GM21529 (cell line): ENCODE measurements at regions not wholly inside any gene's neighbourhood (a gene's known extent, or its start where the extent isn't known, plus 50 kb on each side); places are given as distances from the start of the nearest gene placed in this dataset.

Source experiments
- ATAC-seq: cut with Tn5 transposase; IDR thresholded peaks from one replicate; pipeline ENCODE4 v1.9.1; 2021; ENCODE audit not compliant: unreplicated experiment

DNA sequence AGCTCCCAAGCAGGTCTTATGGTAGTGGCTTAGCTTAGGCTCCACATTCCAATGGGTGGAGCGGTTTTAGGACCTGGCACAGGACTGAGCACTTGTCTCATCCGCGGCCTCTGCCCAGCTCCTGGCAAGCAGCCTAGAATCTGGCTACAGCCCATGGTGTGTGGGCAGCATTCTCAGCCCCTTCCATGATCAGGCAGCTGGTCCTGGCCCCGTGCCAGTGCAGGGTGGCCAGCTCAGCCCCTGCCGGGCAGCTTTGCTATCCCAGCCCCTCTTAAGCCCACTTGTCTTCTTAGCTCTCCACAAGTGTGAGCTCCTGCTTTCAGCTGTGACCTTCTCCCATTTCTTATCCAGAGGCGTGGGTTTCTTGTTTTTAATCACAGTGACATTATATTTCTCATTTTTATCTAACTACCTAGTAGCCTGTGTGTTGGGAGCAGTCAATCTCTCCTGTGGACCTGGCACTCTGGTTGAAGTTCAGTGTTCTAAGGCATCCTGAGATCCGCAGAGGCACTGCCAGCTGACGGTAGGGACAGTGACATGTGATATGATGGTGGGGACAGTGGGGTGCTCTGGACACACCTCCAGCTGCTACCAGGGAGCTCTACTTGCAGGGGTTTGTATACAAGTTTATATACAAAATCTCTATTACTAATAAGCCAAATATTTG is 84.5 kb upstream of the PRNP start:
- ATAC-seq = no peak

DNA sequence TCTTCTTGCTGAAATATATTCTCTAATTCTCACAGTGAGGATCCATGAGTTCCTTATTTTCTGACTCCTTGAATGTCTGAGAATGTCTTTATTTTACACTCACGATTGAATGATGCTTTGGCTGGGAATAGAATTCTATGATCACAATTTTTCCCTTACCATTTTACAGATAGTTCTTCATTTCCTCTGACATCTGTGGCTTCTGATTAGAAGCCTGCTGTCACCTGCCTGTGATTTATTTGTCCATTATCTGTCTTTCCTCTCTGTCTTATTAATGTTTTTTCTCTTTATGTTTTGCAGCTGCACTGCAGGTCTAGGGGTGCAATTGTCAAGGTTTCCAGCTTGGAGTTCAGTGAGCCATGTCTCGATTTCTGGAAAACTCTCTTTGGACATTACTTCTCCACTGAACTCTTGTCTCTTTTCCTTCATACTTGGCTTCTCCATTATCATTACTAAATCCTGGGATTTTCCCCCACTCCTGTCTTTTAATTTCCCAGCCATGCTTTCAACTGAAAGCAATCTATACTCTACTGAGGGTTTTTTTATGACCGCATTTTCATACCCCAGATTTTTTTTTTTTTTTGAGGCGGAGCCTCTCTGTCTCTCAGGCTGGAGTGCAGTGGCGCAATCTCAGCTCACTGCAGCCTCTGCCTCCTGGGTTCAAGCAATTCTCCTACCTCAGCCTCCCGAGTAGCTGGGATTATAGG is 85.8 kb upstream of the PRNP start:
- ATAC-seq = no peak

DNA sequence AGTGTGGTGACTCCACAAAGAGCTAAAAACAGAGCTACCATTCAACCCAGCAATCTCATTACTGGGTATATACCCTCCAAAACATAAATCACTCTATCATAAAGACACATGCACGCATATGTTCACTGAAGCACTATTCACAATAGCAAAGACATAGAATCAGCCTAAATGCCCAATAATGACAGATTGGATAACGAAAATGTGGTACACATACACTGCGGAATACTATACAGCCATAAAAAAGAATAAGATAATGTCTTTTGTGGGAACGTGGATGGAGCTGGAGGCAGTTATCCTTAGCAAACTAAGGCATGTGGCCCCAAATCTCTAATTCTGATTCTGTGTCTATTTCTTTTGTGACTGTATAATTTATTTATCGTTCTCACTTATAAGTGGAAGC is 89.0 kb upstream of the PRNP start:
- no peak for ATAC-seq

DNA sequence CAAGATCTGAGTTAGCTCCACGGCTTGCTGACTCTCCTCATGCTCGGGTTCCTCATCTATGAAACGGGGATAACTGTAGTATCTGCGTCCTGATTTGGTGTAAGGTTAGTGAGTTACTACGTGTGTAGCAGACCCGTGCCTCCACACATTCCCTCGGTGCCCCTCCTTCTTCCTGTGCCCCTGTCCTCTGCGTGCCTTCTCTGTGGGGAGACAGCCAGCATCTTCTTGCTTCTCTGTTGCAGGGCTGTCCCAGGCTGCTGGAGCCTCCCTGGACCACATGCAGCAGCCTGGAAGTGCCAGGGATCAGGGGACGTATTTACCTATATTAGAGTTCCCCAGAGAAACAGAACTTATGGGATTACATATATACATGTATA is 93.1 kb upstream of the PRNP start:
- ATAC-seq = no peak

DNA sequence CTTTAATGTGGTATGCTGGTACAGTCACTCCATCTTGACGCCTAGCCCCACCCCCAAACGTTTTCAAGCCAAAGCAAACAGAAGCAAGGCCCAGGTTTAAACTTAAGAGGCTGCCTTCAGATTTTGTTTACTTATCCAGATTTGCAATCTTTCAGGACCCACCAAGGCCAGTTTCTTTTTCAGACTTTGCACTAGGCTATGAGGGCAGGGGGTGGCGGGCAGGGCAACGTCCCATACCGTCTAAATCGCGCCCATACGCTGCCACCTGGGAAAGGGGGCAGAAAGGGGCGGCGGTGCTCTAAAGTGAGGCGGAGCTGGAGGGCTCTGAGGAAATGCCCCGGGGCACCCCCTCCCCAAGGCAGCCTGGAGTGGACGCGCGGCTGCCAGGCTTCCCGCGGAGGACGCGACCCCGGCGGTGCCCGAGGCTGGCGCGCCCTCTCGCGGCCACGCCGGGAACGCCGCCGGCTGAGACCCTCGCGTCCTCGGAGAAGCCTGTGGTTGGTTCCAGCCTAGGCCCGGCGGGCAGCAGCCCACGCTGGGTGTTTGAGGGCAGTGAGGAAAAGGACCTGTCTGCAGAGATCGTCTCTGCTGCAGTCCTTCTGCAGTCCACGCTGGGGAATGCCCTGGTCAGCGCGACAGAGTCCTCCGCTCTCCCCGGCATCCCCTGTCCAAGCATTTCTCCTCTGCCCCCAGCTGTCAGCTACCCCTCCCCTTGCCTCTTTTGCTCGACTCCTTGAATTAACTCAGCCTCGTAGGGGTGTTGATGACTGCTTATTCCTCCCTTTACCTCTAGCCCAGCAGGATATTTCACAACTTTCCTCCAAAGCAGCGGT is 93.7 kb upstream of the PRNP start:
- no peak for ATAC-seq

DNA sequence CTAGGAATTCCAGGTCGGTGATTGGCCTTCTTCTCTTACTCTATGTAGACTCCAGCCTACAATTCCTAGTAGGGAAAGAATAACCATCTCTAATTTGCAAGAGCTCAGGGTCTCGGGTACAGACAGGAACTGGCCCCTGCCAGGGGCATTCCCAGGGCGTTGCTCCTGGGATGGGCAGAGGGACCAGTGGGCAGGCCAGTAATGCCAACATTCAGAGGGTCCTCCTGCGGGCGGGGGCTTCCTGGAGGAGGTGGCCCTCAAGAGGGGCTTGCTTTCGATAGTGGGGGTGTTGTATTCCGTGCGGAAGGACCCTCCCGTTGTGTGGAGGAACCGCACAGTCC is 94.3 kb upstream of the PRNP start:
- no peak for ATAC-seq

DNA sequence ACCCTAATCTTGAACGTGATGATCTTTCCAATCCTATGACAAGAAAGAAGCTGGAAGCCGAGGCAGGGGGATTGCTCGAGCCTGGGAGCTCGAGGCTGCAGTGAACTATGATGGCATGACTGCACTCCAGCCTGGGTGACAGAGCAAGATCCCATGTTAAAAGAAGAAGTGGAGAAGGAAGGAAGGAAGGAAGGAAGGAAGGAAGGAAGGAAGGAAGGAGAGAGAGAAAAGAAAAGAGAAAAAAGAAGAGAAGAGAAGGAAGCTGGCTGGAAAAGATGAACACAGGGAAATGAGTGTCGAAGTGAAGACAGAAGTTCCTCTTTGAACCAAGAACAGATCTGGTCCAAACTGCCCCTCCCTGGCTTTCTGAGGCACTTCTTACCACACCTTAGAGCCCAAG is 100.5 kb upstream of the PRNP start:
- ATAC-seq = no peak

DNA sequence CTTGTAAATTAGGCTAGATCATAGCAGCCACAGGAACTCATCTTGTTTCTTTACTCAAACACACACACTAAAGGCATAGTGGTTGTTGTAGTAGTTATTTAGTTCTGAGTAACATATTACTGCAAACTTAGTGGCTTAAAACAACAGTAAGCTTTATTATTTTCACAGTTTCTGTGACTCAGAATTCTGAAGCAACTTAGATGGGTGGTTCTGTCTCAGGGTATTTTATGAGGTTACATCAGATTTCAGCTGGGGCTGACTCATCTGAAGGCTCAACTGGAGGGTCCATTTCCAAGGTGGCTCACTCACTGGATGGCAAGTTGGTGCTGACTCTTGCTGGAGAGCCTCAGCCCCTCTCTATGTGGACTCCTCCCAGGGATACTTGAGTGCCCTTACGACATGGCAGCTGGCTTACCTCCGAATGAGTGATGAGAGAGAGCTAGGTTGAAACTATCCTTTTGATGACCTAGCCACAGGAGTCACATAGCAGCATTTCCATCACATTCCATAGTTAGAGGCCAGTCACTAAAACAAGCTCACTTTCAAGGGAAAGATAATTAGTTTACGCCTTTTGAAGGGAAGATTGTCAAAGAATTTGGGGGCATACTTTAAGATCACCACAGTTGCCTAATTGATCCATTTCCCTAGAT is 101.0 kb upstream of the PRNP start:
- no peak for ATAC-seq

DNA sequence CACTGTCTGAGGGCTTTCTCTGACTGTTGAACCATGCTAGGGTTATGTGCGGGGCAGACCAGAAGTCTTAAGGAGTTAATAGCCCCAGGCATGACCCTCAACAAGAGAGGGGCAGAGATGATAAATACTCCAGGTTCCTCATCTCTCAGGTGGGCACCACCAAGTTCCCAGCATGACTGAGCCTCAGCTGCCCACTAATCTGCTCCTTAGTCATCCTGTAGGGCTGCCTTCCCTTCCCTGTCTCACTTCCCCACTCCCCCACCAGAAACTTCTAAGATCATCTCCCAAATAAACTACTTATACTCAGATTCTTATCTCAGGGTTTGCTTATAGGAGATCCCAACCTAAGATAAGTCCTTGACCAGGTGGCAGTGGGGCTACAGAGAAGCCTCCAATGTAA is 101.7 kb upstream of the PRNP start:
- ATAC-seq = no peak

DNA sequence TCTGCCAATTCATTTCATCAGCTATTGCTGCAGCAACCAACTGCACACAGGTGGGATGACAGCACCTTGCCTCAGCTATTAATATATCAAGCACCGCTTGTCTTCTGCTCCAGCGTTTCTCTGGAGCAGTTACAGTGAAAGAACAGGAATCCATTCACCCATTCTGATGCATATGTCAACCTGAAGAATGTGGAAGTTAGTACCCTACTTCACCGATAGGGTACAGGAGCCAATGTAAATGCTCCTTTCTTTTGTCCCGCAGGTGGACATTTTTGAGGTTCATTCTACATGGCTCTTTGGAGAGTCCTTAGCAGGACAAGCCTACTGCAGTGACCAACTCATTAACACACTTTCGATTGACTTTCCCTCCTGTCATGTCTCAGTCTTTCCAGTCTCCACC is 104.4 kb upstream of the PRNP start:
- no peak for ATAC-seq

DNA sequence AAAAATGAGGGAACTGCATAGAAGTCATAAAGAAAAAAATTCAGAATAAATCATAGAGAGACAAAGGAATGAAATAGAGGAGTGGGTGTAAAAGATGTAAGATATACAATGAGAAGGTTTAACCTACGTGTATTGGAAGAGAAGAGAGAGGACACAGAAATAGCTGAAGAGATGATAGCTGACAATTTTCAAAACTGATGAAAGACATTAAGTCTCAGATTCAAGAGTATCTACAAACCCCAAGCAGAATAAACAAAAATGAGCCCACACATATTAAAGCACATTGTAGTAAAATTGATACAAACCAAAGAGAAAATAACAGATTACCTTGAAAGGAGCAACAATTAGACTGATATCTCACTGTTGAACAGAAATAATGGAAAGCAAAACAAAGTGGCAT is 107.9 kb upstream of the PRNP start:
- ATAC-seq = no peak

DNA sequence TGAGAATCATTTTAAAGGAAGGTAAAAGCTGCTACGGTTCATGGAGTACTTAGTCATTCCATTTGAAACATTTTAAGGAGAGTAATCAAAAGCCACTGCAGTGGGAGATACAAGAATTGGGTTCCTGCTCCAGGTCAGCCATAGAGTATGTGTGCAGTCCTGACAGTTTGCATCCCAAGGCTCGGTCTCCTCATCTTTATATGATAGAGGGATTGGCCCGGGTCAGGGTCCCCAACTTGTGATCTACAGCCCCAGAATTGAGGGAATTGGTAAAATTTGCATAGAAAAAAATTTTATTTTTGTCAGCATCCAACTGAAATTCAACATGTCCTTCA is 111.9 kb upstream of the PRNP start:
- ATAC-seq = no peak

DNA sequence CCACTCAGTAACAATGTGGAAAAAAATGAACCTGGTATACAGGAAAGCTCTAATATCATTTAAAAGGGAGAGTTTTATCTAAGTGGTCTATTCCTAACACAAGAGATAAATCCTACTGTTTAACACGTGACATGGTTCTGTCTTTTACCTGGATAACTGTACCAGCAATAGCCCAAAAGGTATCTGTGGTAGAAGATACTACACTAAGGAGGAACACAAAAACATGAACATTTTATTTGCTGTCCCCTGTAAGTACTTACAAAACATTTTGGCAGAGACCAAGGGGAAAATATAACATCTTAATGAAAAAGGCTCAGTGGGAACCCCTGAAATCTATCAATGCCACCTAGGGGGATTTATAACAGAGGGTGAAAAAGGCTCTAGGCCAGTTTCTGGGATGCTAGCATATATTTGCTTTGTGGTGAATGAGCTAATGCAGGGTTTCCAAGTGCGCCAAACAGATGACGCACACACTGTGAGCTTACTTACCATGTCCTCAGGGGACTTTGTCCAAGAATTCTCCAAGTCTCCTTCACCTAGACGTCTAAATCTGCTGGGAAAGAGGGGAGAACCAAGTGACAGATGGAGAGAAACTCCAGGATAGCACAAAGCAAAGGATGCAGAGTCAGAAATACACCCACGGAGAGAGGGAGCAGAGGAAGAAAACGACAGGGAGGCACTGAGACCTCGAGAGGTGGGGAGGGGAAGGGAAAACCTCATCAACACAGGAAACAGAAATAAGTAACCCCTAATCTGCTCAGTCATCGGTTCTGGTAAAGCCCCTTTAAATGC is 112.5 kb upstream of the PRNP start:
- no peak for ATAC-seq

DNA sequence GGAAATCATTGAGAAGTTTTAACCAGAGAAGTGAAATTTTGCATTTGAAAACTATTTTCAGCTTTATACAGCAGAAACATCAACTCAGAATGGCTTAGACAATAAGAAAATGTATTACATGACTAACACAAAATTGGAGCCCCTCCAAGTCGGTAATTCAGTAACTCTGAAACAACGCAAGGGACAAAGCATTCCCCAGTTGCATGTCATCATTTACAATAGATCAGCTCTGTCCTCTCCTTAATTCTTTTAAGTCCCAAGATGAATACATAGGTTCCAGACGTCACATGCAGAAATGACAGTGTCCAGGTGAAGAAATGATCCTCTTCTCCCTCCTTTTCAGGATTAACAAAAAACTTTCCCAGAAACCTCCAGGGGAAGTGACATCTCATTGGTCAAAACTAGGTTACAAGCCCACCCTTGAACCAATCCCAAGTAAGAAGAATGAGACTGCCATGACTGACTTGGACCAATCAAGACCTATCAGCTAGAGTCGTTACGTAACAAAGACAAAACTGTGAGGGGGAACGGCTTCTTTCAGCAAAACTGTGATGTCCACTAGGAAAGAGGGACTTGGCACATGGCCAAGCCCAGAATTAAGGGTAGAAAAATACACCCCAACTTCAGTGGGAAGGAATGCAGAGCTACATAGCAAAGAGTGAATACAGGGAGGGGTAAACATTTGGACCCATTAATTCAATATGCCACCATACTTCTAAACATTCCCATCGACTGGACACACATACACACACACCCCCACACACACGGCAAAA is 114.3 kb upstream of the PRNP start:
- no peak for ATAC-seq

DNA sequence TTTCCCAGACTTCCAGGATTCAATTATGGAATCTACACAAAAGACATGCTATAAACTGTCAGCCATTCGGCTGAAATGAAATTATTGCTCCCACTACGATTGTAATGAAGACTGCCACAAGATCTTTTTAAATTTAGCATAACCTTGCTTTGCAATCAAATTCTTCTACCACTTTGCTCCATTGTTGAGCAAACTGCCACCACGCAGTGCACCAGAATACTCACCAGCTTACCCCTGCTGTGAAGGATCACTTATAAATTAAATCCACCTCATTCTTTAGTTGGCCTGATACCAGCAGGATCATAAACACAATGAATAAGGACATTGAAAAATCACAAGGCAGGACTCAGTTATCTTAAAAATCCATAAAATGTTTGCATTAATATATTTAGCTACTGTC is 116.4 kb upstream of the PRNP start:
- ATAC-seq = no peak

DNA sequence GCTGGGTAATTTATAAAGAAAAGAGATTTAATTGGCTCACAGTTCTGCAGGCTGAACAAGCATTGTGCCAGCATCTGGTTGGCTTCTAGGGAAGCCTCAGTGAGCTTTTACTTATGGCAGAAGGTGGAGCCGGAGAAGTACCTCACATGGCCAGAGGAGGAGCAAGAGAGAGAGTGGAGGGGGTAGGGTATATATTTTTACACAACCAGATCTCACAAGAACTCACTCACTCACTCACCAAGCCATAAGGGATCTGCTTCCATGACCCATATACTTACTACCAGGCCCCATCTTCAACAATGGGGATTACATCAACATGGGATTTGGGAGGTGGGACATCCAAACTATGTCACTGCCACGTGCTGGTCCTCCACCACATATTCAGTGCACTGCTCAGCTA is 117.2 kb upstream of the PRNP start:
- no peak for ATAC-seq

DNA sequence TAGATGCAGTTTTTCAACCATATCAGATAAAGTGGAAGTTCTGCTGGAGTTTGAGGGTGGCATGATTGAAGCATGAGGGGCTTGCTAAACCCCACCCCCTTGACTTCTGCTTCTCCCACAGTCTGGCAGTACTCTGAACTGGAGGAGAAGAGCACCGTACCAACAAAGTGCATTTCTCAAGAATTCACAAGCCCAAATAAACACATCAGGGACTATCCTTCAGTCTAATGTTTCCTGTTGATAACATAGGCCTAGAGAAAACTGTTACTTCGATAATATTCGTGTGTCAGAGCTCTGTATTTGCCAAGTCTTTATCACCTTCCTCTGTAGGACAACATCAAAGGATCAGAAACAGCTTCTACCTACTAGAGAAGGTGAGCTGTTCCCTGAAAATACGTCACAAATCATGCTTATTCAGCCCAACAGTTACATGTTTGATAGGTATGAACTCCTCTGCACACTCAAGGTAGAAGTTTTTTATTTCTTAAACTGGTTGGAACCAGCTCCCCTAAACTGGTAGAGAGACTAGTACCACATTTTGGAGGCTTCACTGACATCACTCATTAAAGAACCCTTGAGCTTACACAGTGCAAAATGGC is 117.8 kb upstream of the PRNP start:
- no peak for ATAC-seq

DNA sequence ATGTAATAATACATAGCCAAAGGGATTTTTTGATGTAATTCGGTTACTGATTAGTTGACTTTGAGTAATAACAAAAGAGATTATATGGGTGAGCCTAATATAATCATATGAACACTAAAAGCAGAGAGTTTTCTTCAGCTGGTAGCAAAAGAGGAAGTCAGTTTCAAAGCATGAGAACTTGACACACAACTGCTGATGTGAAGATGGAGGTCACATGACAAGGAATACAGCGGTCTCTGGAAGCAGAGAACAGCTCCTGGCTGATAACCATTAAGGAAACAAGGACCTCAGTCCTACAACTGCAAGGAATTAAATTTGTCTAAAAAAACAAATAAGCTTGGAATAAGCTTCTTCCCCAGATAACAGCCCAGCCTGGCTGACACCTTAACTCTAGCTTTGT is 119.1 kb upstream of the PRNP start:
- ATAC-seq = no peak

DNA sequence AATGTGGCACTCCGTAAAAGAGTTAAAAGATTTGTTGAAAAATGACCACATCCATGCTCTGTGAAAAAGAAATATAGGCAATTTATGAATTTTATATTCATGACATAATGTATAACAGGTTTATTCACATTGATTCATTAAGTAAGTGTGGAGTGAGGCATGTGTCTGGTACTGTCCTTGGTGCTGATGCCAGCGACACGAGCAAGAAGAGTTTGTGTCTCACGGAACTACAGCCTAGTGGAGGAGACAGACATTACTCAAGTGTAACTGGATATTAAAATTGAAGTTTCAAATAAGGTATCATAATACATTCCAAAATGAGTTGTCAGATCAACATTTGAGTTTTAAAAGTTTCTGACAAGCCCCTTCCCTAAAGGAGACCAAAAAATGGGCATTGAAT is 122.7 kb upstream of the PRNP start:
- no peak for ATAC-seq

DNA sequence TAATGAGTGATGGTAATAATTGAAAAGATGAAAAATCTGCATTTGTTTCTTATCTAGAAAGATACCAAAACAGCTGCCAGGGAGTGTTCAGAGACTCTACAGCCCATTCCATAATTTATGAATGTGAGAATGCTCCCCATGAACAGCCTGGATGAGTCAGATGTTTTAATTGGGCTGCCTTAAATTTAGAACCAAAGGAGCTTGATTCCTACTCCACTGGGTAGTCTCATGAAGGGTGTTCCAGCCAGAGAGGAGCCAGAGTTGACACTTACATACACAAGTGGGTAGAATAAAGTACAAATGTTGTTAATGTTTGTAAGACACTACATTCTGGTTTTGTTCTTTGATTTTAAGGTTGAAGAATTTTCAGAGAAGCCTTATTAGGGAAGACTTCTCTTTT is 123.2 kb upstream of the PRNP start:
- no peak for ATAC-seq
